ENCODE measurements at regions not wholly inside any gene's neighbourhood (a gene's known extent, or its start where the extent isn't known, plus 50 kb on each side); places are given as distances from the start of the nearest gene placed in this dataset.

- TF ChIP-seq CTCF (conservative IDR thresholded peaks at IDR 0.05; ENCODE audit: low read length) (no peak), EZH2phosphoT487 (IDR thresholded peaks at IDR 0.05; ENCODE audit: borderline replicate concordance, low read depth, low read length) (no peak)
Observed at GRCh38 chr12:124392667-124393413, 97.9 kb downstream of the RFLNA start.

Data from OCI-LY7 (cell line).